T-helper 22 cell (primary cell): ENCODE measurements at regions not wholly inside any gene's neighbourhood (a gene's known extent, or its start where the extent isn't known, plus 50 kb on each side); places are given as distances from the start of the nearest gene placed in this dataset.

Experiments
- DNase-seq: peaks from one replicate; pipeline ENCODE4 v3.0.0-alpha.2; 2020; ENCODE audit warnings: low read depth

- DNase-seq = no peak
Observed at GRCh38 chr12:91240386-91241095, 57.9 kb upstream of the DCN start.

DNA sequence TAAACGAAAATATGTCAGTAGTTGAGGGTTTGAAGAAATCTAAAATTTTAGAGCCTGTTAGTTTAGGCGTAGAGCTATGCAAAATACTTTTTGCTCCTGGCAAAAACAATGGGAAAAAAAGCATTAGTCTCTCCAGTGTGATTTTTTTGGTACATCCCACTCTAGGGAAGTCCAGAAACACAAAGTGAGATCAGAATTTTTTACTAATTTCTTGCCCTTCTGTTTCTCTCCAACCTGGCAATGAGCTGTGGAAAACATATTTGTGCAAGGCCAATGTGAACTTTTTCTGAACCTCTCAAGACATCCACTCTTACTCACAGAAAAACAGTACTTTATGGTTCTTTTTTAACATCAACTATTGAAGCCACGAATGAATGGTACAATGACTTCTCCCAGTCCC lies 56.9 kb upstream of the DCN start:
- no peak for DNase-seq
